Peyer's patch (tissue), 4 donors: ENCODE measurements at regions not wholly inside any gene's neighbourhood (a gene's known extent, or its start where the extent isn't known, plus 50 kb on each side); places are given as distances from the start of the nearest gene placed in this dataset.

Experiments used
- POLR2A ChIP-seq, 2 donors: fragments of 450-650 bp; IDR thresholded peaks; one replicate each; pipeline ENCODE4 v1.5.1; 2017; ENCODE audit warnings: antibody characterized with exemption in 2 of 2, mild to moderate bottlenecking in 2 of 2, moderate library complexity in 2 of 2
- TF ChIP-seq, protein P1 (sequence below), 6 experiments: fragments of 450-650 bp in 4 of 6; fragments of 200-600 bp in 2 of 6; sonication (generic) in 1 of 6; IDR thresholded peaks; one replicate each; pipeline ENCODE4 v1.5.1; 2017 to 2019; ENCODE audit warnings: antibody characterized with exemption in 6 of 6, mild to moderate bottlenecking in 3 of 6, moderate library complexity in 1 of 6

GRCh38 chrX:45518552-45518951 lies 317.9 kb upstream of the DIPK2B start:
- TF ChIP-seq, protein P1, sequence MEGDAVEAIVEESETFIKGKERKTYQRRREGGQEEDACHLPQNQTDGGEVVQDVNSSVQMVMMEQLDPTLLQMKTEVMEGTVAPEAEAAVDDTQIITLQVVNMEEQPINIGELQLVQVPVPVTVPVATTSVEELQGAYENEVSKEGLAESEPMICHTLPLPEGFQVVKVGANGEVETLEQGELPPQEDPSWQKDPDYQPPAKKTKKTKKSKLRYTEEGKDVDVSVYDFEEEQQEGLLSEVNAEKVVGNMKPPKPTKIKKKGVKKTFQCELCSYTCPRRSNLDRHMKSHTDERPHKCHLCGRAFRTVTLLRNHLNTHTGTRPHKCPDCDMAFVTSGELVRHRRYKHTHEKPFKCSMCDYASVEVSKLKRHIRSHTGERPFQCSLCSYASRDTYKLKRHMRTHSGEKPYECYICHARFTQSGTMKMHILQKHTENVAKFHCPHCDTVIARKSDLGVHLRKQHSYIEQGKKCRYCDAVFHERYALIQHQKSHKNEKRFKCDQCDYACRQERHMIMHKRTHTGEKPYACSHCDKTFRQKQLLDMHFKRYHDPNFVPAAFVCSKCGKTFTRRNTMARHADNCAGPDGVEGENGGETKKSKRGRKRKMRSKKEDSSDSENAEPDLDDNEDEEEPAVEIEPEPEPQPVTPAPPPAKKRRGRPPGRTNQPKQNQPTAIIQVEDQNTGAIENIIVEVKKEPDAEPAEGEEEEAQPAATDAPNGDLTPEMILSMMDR (IDR thresholded peaks at IDR 0.05): no peak
- TF ChIP-seq POLR2A (IDR thresholded peaks at IDR 0.05): no peak
